ENCODE measurements at regions not wholly inside any gene's neighbourhood (a gene's known extent, or its start where the extent isn't known, plus 50 kb on each side); places are given as distances from the start of the nearest gene placed in this dataset.

DNA sequence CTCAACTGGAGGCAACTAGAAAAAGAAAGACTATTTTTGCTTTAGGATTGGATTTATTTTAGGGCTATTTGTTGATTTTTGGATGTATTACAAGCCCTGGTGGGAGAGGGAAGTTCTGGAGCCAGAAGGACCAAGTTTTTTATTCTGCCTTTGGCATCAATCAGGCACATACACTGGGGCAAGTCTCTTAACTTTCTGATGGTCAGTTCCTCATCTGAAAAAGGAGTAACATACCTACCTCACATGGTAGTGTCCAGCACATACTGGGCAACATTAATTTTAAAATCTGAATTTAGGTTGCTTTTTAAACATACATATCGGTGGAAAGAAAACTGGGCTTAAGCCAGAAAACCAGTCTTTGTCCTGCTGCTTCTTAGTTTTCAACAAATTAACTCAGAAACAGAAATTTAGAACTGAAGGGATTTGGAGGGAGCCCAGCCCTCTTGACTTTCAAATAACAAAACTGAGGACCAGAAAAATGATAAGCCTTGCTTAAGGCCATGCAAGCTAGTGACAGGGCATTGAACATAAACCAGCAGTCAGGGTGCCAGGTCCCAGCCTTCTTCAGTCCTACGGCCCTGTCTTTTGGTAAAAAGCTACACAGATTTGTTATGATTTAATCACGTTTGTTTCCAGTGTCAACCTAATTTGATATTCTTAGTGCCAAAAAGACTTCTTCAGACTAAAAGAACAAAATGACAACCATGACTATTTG is 90.2 kb upstream of the SLC38A2 start:
- Histone ChIP-seq H3K4ac (ENCODE audit: low read depth, low read length) (no peak overlapping the region), H2AK5ac (ENCODE audit: low read depth, low read length) (no peak overlapping the region), H3K9ac (ENCODE audit: low read depth, low read length) (no peak overlapping the region), H2BK5ac (ENCODE audit: low read depth, low read length, poor library complexity, severe bottlenecking) (no peak overlapping the region), H3K27me3 (ENCODE audit: control insufficient read depth, insufficient read depth, low read length) (no peaks in the 10 kb centered on the region), H3K27ac (ENCODE audit: insufficient read depth, low read length) (no peak overlapping the region), H3K14ac (replicated peaks; ENCODE audit: low read depth, low read length) (0 out of 2 replicates have a peak overlapping the region, but pooled peaks have one; percentile 7), H3K36me3 (ENCODE audit: control insufficient read depth, insufficient read depth, low read length) (no peaks in the 10 kb centered on the region), H3K9me3 (ENCODE audit: control insufficient read depth, insufficient read depth, low read length) (no peaks in the 10 kb centered on the region), H2AFZ (replicated peaks; ENCODE audit: low read length, poor library complexity) (no peak overlapping the region), H4K5ac (ENCODE audit: low read depth, low read length) (no peak overlapping the region), H3K18ac (ENCODE audit: low read depth, low read length) (no peak overlapping the region), H3K9me1 (ENCODE audit: insufficient read depth, low read length) (peaks cover 9% of the 10 kb centered on the region), H2AK9ac (replicated peaks; ENCODE audit: low read depth, low read length, poor library complexity) (no peak overlapping the region), H4K91ac (ENCODE audit: insufficient read depth, low read depth, low read length) (no peak overlapping the region; the same call in 1 of the 2 replicates), H2BK15ac (ENCODE audit: low read depth, low read length) (no peak overlapping the region; the same call in 2 of the 3 replicates), H2BK120ac (ENCODE audit: low read depth, low read length) (0 out of 2 replicates have a peak overlapping the region, but pooled peaks have one; percentile 11), H4K20me1 (ENCODE audit: insufficient read depth, low read length) (no peaks in the 10 kb centered on the region), H2BK20ac (ENCODE audit: low read depth, low read length) (0 out of 2 replicates have a peak overlapping the region, but pooled peaks have one; percentile 12), H3K23ac (ENCODE audit: low read depth, low read length) (no peak overlapping the region), H3K79me1 (ENCODE audit: low read depth in 1 of 2, low read length in 2 of 2) (peaks cover 0 to 12% of the 10 kb centered on the region in 2 experiments; a peak in 3 of 4 replicates), H3K4me3 (ENCODE audit: insufficient read depth, low read depth, low read length) (no peak overlapping the region), H3K4me2 (ENCODE audit: low read depth, low read length) (no peak overlapping the region), H4K8ac (ENCODE audit: low read depth in 2 of 2, low read length in 2 of 2) (no peak overlapping the region), H3K4me1 (ENCODE audit: control insufficient read depth, insufficient read depth, low read length) (peaks cover 8% of the 10 kb centered on the region), H3K56ac (ENCODE audit: extremely low read depth, insufficient read depth, low read length) (no peak overlapping the region)
- no TSS peak for BruUV-seq (replicated peaks)
- in situ Hi-C loops (cut with MboI; ENCODE audit: low sequenced_read_pairs) = no loop called here
- dilution Hi-C loops (cut with HindIII; ENCODE audit: low sequenced_read_pairs, unreplicated experiment) = no loop called here
- DNase-seq (no peak), ATAC-seq (ENCODE audit: low read depth) (no peak)
- WGBS, 2 experiments (ENCODE audit: extremely low coverage in 2 of 2, insufficient read length in 1 of 2) = no CpG with 5 or more reads among the region's 3 CpGs
- ChIA-PET CTCF (no interaction called here), POLR2A (ENCODE audit: unreplicated experiment) (no interaction called here)
- TF ChIP-seq CHD1 (IDR thresholded peaks at IDR 0.05; ENCODE audit: low read depth, low read length) (no peak), MAFK (IDR thresholded peaks at IDR 0.05; ENCODE audit: low read depth, low read length) (no peak)
- intact Hi-C loops (cut with micrococcal nuclease) = no loop called here

Measured in IMR-90 (cell line).